ENCODE measurements at regions not wholly inside any gene's neighbourhood (a gene's known extent, or its start where the extent isn't known, plus 50 kb on each side); places are given as distances from the start of the nearest gene placed in this dataset.

DNA sequence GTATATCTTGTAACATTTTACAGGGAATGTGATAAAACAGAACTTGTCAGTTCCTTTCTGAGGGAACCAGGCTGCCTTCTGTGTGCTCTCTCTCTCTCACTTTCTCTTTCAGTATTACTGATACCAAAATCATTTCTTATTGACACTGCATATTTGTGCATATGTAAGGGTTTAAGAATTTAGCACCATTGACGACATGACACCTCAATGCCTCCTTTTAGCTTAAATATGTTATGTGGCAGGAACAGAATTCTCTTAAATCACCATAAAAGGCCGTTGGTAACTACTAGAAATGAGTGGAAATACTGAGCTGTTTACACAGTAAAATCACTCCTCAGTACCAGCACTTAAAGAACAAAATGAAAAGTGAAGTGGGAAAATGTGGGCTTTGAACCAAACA, 457.7 kb upstream of the SYT1 start:
- Histone ChIP-seq H3K36me3 (no peaks in the 10 kb centered on the region), H3K27ac (peak overlapping the region in 1 of 8 donors; percentile 29), H3K27me3 (replicated peaks in 1 of 7) (no peaks in the 10 kb centered on the region), H3K4me3 (no peak overlapping the region), H3K9me3 (no peaks in the 10 kb centered on the region), H3K4me1 (no peaks in the 10 kb centered on the region)
- 11 to 42% (median 24%) methylated on average over 2 of the region's 2 CpGs for WGBS, 5 donors
- no peak for DNase-seq
- intact Hi-C loops (cut with DNase I; ENCODE audit: low total_unique reads), result no loop called here
- no peak for TF ChIP-seq POLR2A (IDR thresholded peaks at IDR 0.05)
- no peak for TF ChIP-seq POLR2AphosphoS5 (IDR thresholded peaks at IDR 0.05)
- TF ChIP-seq, protein P1, sequence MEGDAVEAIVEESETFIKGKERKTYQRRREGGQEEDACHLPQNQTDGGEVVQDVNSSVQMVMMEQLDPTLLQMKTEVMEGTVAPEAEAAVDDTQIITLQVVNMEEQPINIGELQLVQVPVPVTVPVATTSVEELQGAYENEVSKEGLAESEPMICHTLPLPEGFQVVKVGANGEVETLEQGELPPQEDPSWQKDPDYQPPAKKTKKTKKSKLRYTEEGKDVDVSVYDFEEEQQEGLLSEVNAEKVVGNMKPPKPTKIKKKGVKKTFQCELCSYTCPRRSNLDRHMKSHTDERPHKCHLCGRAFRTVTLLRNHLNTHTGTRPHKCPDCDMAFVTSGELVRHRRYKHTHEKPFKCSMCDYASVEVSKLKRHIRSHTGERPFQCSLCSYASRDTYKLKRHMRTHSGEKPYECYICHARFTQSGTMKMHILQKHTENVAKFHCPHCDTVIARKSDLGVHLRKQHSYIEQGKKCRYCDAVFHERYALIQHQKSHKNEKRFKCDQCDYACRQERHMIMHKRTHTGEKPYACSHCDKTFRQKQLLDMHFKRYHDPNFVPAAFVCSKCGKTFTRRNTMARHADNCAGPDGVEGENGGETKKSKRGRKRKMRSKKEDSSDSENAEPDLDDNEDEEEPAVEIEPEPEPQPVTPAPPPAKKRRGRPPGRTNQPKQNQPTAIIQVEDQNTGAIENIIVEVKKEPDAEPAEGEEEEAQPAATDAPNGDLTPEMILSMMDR (IDR thresholded peaks at IDR 0.05 in 8 of 11, conservative IDR thresholded peaks at IDR 0.05 in 3 of 11), result no peak

GRCh38 chr12:78407722-78408121, 456.9 kb upstream of the SYT1 start:
- no peak for DNase-seq
- H3K27ac ChIP-seq, result no peak overlapping the region
- no peaks in the 10 kb centered on the region for H3K9me3 ChIP-seq
- no peaks in the 10 kb centered on the region for H3K36me3 ChIP-seq
- WGBS, 5 donors, result 87 to 97% (median 93%) methylated on average over 2 of the region's 2 CpGs
- intact Hi-C loops (cut with DNase I; ENCODE audit: low total_unique reads), result no loop called here
- H3K4me3 ChIP-seq, result no peak overlapping the region
- no peaks in the 10 kb centered on the region for H3K27me3 ChIP-seq (replicated peaks in 1 of 7)
- H3K4me1 ChIP-seq, result no peaks in the 10 kb centered on the region
- TF ChIP-seq, protein P1 (IDR thresholded peaks at IDR 0.05 in 8 of 11, conservative IDR thresholded peaks at IDR 0.05 in 3 of 11), result no peak
- TF ChIP-seq POLR2AphosphoS5 (IDR thresholded peaks at IDR 0.05) (no peak), POLR2A (IDR thresholded peaks at IDR 0.05) (no peak)

DNA sequence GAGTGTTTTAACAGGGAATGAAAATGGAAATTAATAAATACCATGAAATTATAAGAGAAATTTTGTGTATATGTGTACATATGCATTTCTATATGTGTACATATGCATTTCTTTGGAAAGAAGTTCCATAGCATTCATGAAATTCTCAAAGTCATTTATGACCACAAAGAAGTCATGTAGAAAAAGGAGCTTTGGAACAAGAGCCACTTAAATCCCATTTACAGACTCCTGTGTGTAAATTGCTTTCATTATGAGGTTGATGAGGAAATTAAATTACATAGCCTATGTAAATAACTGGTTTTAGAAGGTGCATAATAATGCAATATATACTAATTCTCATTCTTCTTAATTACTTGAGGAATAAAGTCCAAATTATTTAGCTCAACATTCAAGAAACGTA, 450.5 kb upstream of the SYT1 start:
- no peak overlapping the region for H3K27ac ChIP-seq
- no peaks in the 10 kb centered on the region for H3K9me3 ChIP-seq
- no peak for DNase-seq
- H3K4me1 ChIP-seq, result no peaks in the 10 kb centered on the region
- TF ChIP-seq POLR2AphosphoS5 (IDR thresholded peaks at IDR 0.05), result no peak
- TF ChIP-seq, protein P1 (IDR thresholded peaks at IDR 0.05 in 8 of 11, conservative IDR thresholded peaks at IDR 0.05 in 3 of 11), result no peak
- no peak for TF ChIP-seq POLR2A (IDR thresholded peaks at IDR 0.05)
- no peaks in the 10 kb centered on the region for H3K27me3 ChIP-seq (replicated peaks in 1 of 7)
- WGBS, 5 donors, result 85 to 94% (median 91%) methylated on average over 1 of the region's 1 CpG
- intact Hi-C loops (cut with DNase I; ENCODE audit: low total_unique reads), result no loop called here
- no peaks in the 10 kb centered on the region for H3K36me3 ChIP-seq
- no peak overlapping the region for H3K4me3 ChIP-seq

GRCh38 chr12:78418919-78419318, 445.7 kb upstream of the SYT1 start:
- TF ChIP-seq, protein P1 (IDR thresholded peaks at IDR 0.05 in 8 of 11, conservative IDR thresholded peaks at IDR 0.05 in 3 of 11), result no peak
- TF ChIP-seq POLR2AphosphoS5 (IDR thresholded peaks at IDR 0.05), result no peak
- no peak for TF ChIP-seq POLR2A (IDR thresholded peaks at IDR 0.05)
- Histone ChIP-seq H3K9me3 (no peaks in the 10 kb centered on the region), H3K36me3 (no peaks in the 10 kb centered on the region), H3K27me3 (replicated peaks in 1 of 7) (no peaks in the 10 kb centered on the region), H3K27ac (no peak overlapping the region), H3K4me1 (no peaks in the 10 kb centered on the region), H3K4me3 (no peak overlapping the region)
- no peak for DNase-seq
- intact Hi-C loops (cut with DNase I; ENCODE audit: low total_unique reads), result no loop called here
- WGBS, 5 donors, result 3 to 14% (median 5%) methylated on average over 2 of the region's 2 CpGs

Measured in spleen (tissue), 11 donors.